H1 (cell line): ENCODE measurements at regions not wholly inside any gene's neighbourhood (a gene's known extent, or its start where the extent isn't known, plus 50 kb on each side); places are given as distances from the start of the nearest gene placed in this dataset.

ENCODE experiments used
- CTCF ChIA-PET: fragments of 300-600 bp; sonication (Branson Sonifier 250); formaldehyde crosslinking; loops from one replicate; lab custom pipeline; 2021; ENCODE audit not compliant: partially characterized antibody; lab: Charles Lee
- POLR2A ChIA-PET: fragments of 300-600 bp; sonication (Branson Sonifier 250); formaldehyde crosslinking; loops from one replicate; lab custom pipeline; 2021; ENCODE audit warnings: inconsistent platforms; ENCODE audit not compliant: partially characterized antibody; lab: Charles Lee
- DNase-seq, 2 experiments: peaks; one replicate each; pipeline versions ENCODE4 v3.0.0 to v3.0.0-alpha.2; 2010 to 2022; ENCODE audit warnings: low spot score in 2 of 2, low read depth in 1 of 2, mixed read lengths in 1 of 2
- FAIRE-seq: peaks from 2 replicates; lab custom pipeline; 2011; peaks lifted over from hg19 to GRCh38; lab: Jason Lieb, UNC
- H2AFZ ChIP-seq: 2 replicates; pipeline ENCODE4 v1.8.1; 2012; ENCODE audit warnings: low read length, inconsistent platforms
- H2AK5ac ChIP-seq: 2 replicates; pipeline ENCODE4 v1.6.1; 2013; ENCODE audit warnings: low read depth, low read length
- H2BK120ac ChIP-seq: replicated peaks from 2 replicates; pipeline ENCODE3; 2013; ENCODE audit warnings: low read depth, low read length, inconsistent platforms
- H2BK12ac ChIP-seq: 2 replicates; pipeline ENCODE4 v1.6.1; 2013; ENCODE audit warnings: low read depth, low read length
- H2BK15ac ChIP-seq: 2 replicates; pipeline ENCODE4 v1.6.1; 2013; ENCODE audit warnings: low read length
- H2BK20ac ChIP-seq: 2 replicates; pipeline ENCODE4 v1.6.1; 2013; ENCODE audit warnings: low read length
- H2BK5ac ChIP-seq: 2 replicates; pipeline ENCODE4 v1.6.1; 2013; ENCODE audit warnings: low read depth, low read length
- H3K14ac ChIP-seq: 2 replicates; pipeline ENCODE4 v1.6.1; 2013; ENCODE audit warnings: inconsistent platforms; ENCODE audit not compliant: insufficient read length
- H3K18ac ChIP-seq: 2 replicates; pipeline ENCODE4 v1.6.1; 2013; ENCODE audit warnings: low read length; ENCODE audit errors: extremely low read depth
- H3K23ac ChIP-seq: 2 replicates; pipeline ENCODE4 v1.6.1; 2013; ENCODE audit warnings: inconsistent platforms; ENCODE audit not compliant: insufficient read length
- H3K23me2 ChIP-seq: 2 replicates; pipeline ENCODE4 v1.6.1; 2013; ENCODE audit warnings: low read depth, low read length
- H3K27ac ChIP-seq: 2 replicates; pipeline ENCODE4 v1.6.1; 2011; ENCODE audit warnings: low read depth, low read length, inconsistent platforms
- H3K27me3 ChIP-seq, 4 experiments: replicated peaks in 1 of 4; 1 replicate in 1 of 4; 2 replicates in 3 of 4; pipeline versions ENCODE4 v1.6.1 to v1.8.1; 2011 to 2013; ENCODE audit warnings: low read length in 3 of 4, mild to moderate bottlenecking in 3 of 4, inconsistent platforms in 2 of 4, mixed read lengths in 2 of 4, moderate library complexity in 1 of 4; ENCODE audit not compliant: control insufficient read depth in 3 of 4, insufficient read depth in 3 of 4; ENCODE audit errors: extremely low read depth in 1 of 4
- H3K36me3 ChIP-seq, 4 experiments: 2 replicates each; pipeline versions ENCODE4 v1.6.1 to v1.8.1; 2011 to 2013; ENCODE audit warnings: mild to moderate bottlenecking in 4 of 4, low read length in 3 of 4, moderate library complexity in 2 of 4, control low read depth in 1 of 4, inconsistent platforms in 1 of 4; ENCODE audit not compliant: insufficient read depth in 4 of 4, control insufficient read depth in 2 of 4
- H3K4ac ChIP-seq: replicated peaks from 2 replicates; pipeline ENCODE3; 2013; ENCODE audit warnings: low read length, low read depth, mixed read lengths, inconsistent platforms; ENCODE audit not compliant: insufficient read length
- H3K4me1 ChIP-seq, 4 experiments: replicated peaks in 1 of 4; 1 replicate in 1 of 4; 2 replicates in 3 of 4; pipeline versions ENCODE4 v1.6.1 to v1.8.1; 2011 to 2013; ENCODE audit warnings: low read length in 3 of 4, inconsistent platforms in 2 of 4, mixed read lengths in 1 of 4; ENCODE audit not compliant: insufficient read depth in 4 of 4, control insufficient read depth in 3 of 4
- H3K4me2 ChIP-seq, 2 experiments: 2 replicates each; pipeline versions ENCODE4 v1.6.1 to v1.8.1; 2011 to 2013; ENCODE audit warnings: low read depth in 2 of 2, low read length in 2 of 2, control low read depth in 1 of 2, inconsistent platforms in 1 of 2, mild to moderate bottlenecking in 1 of 2; ENCODE audit not compliant: insufficient read depth in 1 of 2
- H3K4me3 ChIP-seq, 4 experiments: fragments of 200-600, 300-600 bp in 1 of 4; sonication (generic), shearing (Covaris generic), sonication (Bioruptor Twin) in 1 of 4; 2 replicates each; pipeline versions ENCODE4 v1.5.1 to v1.8.1; 2011 to 2016; ENCODE audit warnings: low read length in 4 of 4, low read depth in 3 of 4, control low read depth in 2 of 4, inconsistent platforms in 2 of 4, mild to moderate bottlenecking in 2 of 4, mixed read lengths in 1 of 4, moderate library complexity in 1 of 4; ENCODE audit not compliant: insufficient read depth in 2 of 4; ENCODE audit errors: extremely low read depth in 1 of 4
- H3K56ac ChIP-seq: replicated peaks from 2 replicates; pipeline ENCODE3; 2013; ENCODE audit warnings: low read depth, mild to moderate bottlenecking, mixed read lengths, low read length, inconsistent platforms; ENCODE audit not compliant: insufficient read length
- H3K79me1 ChIP-seq: 2 replicates; pipeline ENCODE4 v1.6.1; 2013; ENCODE audit warnings: low read depth, low read length, control low read depth
- H3K79me2 ChIP-seq, 2 experiments: 2 replicates each; pipeline versions ENCODE4 v1.6.1 to v1.8.1; 2012 to 2013; ENCODE audit warnings: low read length in 2 of 2, mild to moderate bottlenecking in 2 of 2, inconsistent platforms in 1 of 2; ENCODE audit not compliant: insufficient read depth in 2 of 2, control insufficient read depth in 1 of 2
- H3K9ac ChIP-seq, 4 experiments: replicated peaks in 1 of 4; 1 replicate in 1 of 4; 2 replicates in 3 of 4; pipeline versions ENCODE4 v1.6.1 to v1.8.1; 2011 to 2013; ENCODE audit warnings: low read depth in 3 of 4, low read length in 3 of 4, control low read depth in 2 of 4, mild to moderate bottlenecking in 2 of 4, moderate library complexity in 2 of 4, inconsistent platforms in 1 of 4; ENCODE audit errors: extremely low read depth in 1 of 4
- H3K9me3 ChIP-seq, 2 experiments: 2 replicates each; pipeline versions ENCODE4 v1.6.1 to v1.8.1; 2012 to 2013; ENCODE audit warnings: mild to moderate bottlenecking in 2 of 2, moderate library complexity in 2 of 2, control low read depth in 1 of 2, inconsistent platforms in 1 of 2, low read depth in 1 of 2, low read length in 1 of 2, mixed read lengths in 1 of 2; ENCODE audit not compliant: insufficient read depth in 2 of 2
- H4K20me1 ChIP-seq, 2 experiments: replicated peaks in 1 of 2; 2 replicates each; pipeline versions ENCODE3 to v1.8.1; 2011 to 2013; ENCODE audit warnings: inconsistent platforms in 2 of 2, low read length in 2 of 2, mild to moderate bottlenecking in 1 of 2; ENCODE audit not compliant: insufficient read depth in 2 of 2, control insufficient read depth in 1 of 2
- H4K5ac ChIP-seq: 2 replicates; pipeline ENCODE4 v1.6.1; 2013; ENCODE audit warnings: low read length, low read depth, mixed read lengths, inconsistent platforms; ENCODE audit not compliant: insufficient read length
- H4K8ac ChIP-seq: 2 replicates; pipeline ENCODE4 v1.8.0; 2013; ENCODE audit warnings: mild to moderate bottlenecking, moderate library complexity, low read length, inconsistent platforms; ENCODE audit not compliant: insufficient read depth; ENCODE audit errors: extremely low read depth
- H4K91ac ChIP-seq: replicated peaks from 2 replicates; pipeline ENCODE3; 2013; ENCODE audit warnings: low read length, mixed read lengths, inconsistent platforms; ENCODE audit not compliant: insufficient read length
- CHD7 ChIP-seq: fragments of 300-600 bp; sonication (generic); IDR thresholded peaks from 2 replicates; pipeline ENCODE4 v1.7.1; 2012; ENCODE audit warnings: low read length, moderate library complexity, mild to moderate bottlenecking, inconsistent platforms; ENCODE audit not compliant: insufficient replicate concordance
- WGBS, 2 experiments: shearing (Covaris generic) in 1 of 2; methylation state at CpG; one replicate each; pipeline versions ENCODE4 v1.1.6 to v1.1.7; 2013 to 2015; ENCODE audit warnings: low lambda C conversion rate in 2 of 2, mixed read lengths in 2 of 2, inconsistent platforms in 1 of 2, low coverage in 1 of 2, missing lambda C conversion rate in 1 of 2; ENCODE audit not compliant: insufficient replicate concordance in 2 of 2, insufficient coverage in 1 of 2, insufficient read length in 1 of 2; ENCODE audit errors: extremely low coverage in 1 of 2, missing lambda C conversion rate in 1 of 2; 5-methylcytosine and 5-hydroxymethylcytosine counted together

- Histone ChIP-seq H3K4ac (no peak overlapping the region), H2BK12ac (no peak overlapping the region), H4K5ac (no peak overlapping the region), H3K4me2 (no peak overlapping the region), H3K36me3 (no peaks in the 10 kb centered on the region), H4K8ac (no peak overlapping the region), H3K27ac (no peak overlapping the region), H3K9me3 (no peaks in the 10 kb centered on the region), H2BK120ac (no peak overlapping the region), H3K23ac (no peak overlapping the region), H2BK5ac (no peak overlapping the region), H3K14ac (no peak overlapping the region), H2BK20ac (no peak overlapping the region), H4K91ac (no peak overlapping the region), H3K4me3 (no peak overlapping the region), H3K79me2 (no peaks in the 10 kb centered on the region), H2AK5ac (no peak overlapping the region), H3K56ac (no peak overlapping the region), H3K4me1 (no peaks in the 10 kb centered on the region; a peak in 1 of 7 replicates), H2BK15ac (no peak overlapping the region), H2AFZ (no peak overlapping the region), H3K27me3 (no peaks in the 10 kb centered on the region), H3K18ac (no peak overlapping the region), H3K23me2 (no peaks in the 10 kb centered on the region), H3K9ac (no peak overlapping the region), H4K20me1 (no peaks in the 10 kb centered on the region), H3K79me1 (no peaks in the 10 kb centered on the region)
- ChIA-PET CTCF (no interaction called here), POLR2A (no interaction called here)
- no peak for FAIRE-seq
- DNase-seq = no peak
- WGBS, 2 experiments = 80% methylated on average over 1 of the region's 1 CpG; no CpG with 5 or more reads in 1 of the 2 experiments
- TF ChIP-seq CHD7 = no peak
These were observed 191.1 kb downstream of the GRIN2B start for GRCh38 chr12:13790317-13790716.
